ENCODE measurements at regions not wholly inside any gene's neighbourhood (a gene's known extent, or its start where the extent isn't known, plus 50 kb on each side); places are given as distances from the start of the nearest gene placed in this dataset.
"Not testable (repeated sequence)": the region's sequence is repeated elsewhere in the genome, so short reads cannot be mapped to it uniquely, and the experiment has no call there.

DNA sequence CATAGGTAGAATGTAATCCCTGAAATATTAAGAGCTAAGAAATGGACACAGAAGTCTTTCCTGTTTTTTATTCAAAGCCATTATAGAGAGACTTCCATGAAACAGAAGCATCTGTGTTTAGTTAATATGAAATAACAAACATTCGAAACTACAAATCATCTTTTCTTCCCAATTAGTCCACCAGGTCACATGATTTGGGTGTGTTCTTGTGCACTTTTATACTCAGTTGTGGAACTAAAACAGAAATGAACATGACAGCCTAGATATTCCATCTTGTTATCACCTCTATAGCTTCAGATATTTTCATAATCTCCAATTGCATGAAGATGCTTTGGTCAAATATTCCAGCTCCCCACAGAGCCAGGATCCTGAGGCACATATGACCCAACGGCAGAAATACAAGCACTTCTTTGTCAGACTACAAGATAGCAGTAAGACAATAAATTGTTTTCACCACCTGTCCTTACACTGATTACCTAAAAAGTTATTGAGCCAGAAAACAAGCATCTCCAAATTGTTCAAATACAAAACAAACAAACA lies 116.8 kb upstream of the BEND6 start:
- no peak for DNase-seq

DNA sequence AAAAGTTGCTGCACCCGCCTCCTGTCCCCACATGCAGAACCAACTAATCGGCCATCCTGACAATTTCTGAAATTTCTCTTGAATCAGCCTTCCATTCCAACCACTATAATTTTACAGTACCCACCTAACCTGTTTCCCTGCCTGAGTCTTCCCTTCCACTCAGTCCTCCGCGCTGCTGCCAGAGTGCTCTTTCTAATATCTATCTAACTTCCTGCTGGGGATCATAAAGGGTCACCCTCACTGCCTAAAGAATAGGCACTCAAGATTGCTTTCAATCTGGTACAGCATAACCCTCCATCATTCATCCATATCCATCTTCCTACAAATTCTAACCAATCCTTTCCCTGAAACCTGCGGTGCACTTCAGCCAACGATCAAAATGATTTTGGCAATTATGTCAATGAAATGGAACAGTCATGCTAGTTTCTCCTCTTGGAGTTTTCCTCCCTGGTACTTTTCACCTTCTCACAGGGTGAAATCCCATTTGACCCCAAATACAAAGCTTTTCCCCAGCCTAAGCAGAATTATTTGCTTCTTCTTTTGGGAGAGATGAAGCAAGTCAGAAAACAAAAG lies 117.5 kb upstream of the BEND6 start:
- DNase-seq, result no peak

DNA sequence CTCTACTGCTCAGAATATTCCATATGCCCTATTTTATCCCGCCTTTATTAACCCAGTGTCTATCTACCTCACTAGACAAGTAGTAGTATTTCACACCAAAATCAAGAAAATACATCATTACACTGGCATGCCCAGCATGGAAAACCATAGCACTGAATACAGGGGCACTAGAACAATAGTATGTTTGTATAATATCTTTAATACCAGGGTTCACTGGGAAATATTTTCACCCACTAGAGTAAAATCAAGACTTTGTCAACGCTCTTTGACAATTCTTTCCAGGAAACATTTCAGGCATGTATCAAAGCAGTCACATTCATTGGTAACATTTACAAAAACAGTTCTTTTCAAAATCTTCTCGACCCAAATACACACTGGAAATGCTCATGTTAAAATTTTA lies 119.3 kb upstream of the BEND6 start:
- DNase-seq, result no peak

DNA sequence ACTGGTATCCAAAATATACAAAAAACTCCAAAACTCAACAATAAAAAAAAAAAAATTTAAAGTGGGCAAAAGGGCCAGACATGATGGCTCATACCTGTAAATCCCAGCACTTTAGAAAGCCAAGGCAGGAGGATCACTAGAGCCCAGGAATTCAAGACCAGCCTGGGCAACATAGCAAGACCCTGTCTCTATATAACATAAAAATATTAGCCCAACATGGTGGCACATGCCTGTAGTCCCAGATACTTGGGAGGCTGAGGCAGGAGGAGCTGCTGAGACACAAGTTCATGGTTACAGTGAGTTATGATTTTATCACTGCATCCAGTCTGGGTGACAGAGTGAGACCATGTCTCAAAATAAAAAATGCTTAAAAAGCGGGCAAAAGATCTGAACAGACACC lies 121.0 kb upstream of the BEND6 start:
- no peak for DNase-seq

DNA sequence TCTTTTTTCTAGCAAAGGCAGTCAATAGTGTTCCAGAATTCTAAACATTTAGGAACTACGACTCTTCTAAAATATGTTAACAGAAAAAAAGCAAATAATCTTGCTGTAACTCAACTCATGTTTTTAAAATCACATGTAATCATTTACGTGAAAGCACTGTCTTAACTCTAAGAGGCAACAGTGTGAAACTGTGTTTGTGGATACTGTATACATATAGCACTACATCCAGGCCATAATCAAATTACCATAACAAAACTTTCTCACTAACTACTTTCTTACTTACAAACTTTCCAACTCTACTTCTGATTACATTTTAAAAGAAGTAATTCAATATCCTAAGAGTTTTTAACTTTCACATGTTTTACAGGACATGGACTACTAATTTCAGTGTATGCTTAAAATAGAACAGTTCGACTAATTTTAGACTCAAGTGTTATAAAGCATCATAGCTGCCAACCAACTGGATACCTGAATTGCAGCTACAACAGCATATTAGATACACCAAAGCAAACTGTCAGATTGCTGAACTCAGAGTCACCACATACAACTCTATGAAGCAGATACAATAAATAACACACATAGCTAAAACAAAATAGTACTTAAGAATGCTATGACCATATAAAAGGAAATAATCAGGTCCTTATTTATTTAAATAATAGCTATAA lies 121.6 kb upstream of the BEND6 start:
- no peak for DNase-seq

DNA sequence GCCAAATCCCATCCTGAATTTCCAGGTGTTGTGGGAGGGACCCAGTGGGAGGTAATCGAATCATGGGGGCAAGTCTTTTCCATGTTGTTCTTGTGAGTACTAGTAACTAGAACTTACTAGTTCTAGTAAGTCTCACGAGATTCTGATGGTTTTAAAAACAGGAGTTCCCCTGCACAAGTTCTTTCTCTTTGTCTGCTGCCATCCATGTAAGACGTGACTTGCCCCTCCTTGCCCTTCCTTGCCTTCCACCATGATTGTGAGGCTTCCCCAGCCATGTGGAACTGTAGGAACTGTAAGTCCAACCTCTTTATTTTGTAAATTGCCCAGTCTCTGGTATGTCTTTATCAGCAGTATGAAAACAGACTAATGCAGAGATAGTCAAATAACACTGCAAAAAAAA lies 122.7 kb upstream of the BEND6 start:
- DNase-seq, result no peak

DNA sequence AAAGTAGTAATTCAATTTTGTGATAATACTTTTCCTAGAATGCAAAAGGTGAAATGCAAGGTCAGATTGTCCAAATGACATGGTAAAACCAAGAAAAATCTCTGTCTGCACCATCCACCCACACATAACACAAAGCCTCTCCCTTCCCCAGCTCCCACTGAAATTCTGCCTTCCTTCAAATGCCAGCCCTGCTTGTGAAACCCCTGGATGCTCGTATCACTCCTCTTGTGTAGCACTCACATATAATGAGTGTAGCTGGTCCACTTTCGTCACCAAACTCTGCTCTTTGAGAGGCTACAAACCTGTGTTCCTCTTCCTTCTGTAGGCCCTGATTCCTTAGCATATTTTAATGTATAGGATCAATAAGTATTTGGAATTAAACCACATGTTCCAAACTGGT lies 123.6 kb upstream of the BEND6 start:
- DNase-seq, result no peak

DNA sequence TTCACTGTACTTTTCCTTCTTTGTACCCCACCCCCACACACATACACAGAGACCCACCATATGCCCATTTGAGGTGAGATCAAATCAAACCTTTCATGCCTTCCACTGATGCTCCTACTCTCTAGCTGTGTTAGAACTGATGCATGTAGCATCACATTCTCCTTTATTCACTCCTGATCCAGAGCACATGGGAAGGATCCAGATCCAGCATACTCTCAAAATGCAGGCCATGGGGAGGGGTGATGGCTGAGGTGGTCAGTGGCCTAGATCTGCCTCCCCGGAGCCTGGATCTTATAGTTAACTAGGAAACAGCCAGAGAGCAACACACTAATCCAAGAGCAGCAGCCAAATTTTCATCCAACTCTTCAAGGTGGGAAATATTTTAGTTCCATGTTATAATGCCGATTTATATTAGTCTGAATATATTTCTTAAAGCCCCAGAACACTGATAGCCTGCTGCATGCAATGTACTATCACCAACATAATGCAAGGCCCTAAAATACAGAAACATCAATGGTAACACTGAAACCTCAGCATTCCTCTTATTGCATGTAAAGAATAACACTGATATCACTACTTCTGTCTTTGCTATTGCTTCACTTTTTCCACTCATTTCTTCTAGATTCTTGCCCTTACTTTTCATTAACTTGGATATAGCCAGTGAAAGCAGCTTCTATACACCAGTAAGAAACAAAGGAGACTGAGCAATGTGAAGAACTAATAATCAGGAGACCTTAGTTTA lies 126.8 kb upstream of the BEND6 start:
- DNase-seq, result no peak

DNA sequence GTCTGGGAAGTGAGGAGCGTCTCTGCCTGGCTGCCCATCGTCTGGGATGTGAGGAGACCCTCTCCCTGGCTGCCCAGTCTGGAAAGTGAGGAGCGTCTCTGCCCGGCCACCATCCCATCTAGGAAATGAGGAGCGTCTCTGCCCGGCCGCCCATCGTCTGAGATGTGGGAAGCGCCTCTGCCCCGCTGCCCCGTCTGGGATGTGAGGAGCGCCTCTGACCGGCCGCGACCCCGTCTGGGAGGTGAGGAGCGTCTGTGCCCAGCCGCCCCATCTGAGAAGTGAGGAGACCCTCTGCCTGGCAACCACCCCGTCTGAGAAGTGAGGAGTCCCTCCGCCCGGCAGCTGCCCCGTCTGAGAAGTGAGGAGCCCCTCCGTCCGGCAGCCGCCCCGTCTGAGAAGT lies 130.5 kb upstream of the BEND6 start:
- DNase-seq, result not testable (repeated sequence)

DNA sequence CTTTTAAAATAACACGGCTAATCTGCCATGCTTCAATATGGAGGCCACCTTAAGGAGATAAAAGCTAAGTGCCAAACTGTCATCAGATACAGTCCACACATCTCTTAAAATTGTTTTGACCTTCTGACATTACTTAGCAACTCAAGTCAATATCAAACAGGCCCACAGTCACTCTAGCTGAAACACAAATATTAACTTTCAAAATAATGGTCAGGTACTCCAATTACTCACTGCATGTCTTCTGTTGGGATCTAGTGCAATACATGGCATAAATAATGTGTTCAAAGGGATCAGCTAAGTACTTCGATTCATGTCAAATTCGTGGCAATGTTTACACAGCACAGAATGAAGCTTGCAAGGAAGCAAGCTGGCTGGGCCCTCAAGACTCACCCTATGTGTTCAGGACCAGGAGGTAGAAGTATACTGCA lies 133.9 kb upstream of the BEND6 start:
- no peak for DNase-seq

DNA sequence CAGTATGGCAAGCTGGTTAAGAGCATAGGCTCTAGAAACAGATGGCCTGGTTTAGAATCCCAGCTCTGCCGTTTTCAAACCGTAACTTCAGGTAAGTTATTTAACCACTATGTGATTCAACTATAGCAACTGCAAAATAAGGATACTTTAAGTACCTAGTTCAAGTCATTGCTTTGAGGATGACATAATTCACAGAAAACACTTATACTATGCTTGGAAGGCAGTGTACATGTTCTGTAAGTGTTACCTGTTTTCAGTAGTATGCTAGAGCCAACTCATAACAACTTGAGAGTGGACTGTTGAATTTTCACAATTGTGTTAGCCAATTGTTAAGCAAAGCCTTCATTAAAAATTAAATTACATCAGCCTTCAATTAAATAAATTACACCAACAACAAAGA lies 134.8 kb upstream of the BEND6 start:
- no peak for DNase-seq

DNA sequence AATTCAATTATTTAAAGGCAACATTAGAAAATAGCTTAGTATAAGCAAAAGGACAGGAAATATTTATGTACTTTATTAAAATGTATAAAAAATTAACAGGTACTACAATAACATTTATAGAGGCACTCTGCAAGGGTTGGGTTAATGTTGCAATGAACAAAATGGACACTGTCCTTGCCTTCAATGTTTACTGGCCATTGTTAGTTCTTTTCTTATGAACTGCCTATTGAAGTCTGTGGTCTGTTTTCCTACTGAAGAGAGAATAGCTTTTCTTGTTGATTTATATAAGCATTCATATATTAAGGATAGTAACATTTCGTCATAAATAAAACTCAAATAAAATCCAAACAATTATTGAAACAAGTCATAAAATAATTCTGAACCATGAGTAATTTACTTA lies 135.3 kb upstream of the BEND6 start:
- DNase-seq, result no peak

DNA sequence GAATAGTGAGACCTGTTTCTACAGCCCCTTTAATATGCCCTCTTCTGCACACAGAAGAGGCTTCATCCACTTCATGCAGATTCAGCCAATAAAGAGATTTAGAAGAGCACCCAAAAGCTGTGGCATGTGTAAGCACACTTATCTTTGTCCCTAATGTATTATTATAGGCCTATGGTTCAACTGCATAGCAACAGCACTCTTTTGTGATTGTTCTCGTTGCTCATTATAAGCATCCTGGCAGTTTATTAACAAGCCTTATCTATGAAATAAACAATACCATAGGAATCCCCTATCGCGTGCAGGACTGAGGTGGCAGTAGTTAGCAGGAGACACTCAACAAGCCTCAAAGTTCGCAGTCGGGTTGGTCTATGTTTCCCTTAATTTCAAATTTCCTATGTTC lies 138.5 kb upstream of the BEND6 start:
- no peak for DNase-seq

DNA sequence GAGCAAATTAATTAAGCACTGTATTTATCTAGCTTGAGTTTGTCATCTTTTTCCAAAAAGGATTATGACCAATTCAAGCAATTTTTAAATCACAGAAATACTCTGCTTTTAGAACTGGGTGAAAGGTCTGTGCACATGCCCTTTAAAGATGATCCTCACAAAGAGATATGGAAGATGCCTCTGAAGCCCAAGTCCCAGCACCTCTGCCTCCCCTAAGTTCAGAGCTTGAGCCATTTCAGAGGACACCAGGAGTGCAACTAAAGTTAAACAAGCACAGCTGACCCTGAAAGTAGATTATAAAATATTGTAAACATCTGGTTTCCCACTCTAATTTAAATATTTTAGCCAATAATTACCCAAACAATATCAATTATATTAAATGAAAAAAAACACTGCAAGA lies 139.5 kb upstream of the BEND6 start:
- DNase-seq, result no peak

DNA sequence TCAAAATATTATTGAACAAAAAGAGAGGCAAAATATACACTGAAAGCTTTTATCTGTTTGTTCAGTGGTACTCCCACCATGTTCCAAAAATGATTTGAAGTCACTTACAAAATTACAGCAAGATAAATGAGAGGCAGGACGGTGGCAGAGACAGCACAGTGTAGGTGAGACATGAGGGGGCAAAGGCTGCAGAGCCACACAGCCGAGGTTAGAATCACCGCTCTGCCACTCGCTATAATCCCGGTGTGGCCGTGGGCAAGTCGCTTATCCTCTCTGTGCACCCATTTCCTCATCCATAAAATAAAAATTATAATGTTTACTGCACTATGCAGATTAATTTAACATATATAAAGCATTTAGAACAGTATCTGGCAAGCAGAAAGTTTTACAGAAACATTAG lies 140.1 kb upstream of the BEND6 start:
- no peak for DNase-seq

DNA sequence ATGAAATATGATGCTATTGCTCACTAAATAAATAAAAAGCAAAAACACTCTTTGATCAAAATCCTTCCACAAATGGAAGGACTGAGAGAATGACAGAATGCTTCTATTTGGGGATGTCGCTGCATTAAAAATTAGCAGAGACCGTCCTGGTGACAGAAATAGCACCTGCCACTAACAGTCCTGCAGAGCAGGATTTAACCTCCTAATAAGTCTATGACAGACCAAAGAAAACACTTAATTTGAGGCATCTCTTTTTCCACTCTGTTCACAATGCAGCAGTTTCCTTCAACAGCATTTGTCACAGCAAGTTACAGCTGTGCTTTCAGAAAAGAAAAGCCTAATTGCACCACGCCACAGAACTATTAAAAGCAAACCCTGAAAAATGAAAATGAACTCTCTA lies 140.6 kb upstream of the BEND6 start:
- DNase-seq, result no peak

DNA sequence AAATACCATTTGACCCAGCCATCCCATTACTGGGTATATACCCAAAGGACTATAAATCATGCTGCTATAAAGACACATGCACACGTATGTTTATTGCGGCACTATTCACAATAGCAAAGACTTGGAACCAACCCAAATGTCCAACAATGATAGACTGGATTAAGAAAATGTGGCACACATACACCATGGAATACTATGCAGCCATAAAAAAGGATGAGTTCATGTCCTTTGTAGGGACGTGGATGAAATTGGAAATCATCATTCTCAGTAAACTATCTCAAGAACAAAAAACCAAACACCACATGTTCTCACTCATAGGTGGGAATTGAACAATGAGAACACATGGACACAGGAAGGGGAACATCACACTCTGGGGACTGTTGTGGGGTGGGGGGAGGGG lies 142.1 kb upstream of the BEND6 start:
- not testable (repeated sequence) for DNase-seq

DNA sequence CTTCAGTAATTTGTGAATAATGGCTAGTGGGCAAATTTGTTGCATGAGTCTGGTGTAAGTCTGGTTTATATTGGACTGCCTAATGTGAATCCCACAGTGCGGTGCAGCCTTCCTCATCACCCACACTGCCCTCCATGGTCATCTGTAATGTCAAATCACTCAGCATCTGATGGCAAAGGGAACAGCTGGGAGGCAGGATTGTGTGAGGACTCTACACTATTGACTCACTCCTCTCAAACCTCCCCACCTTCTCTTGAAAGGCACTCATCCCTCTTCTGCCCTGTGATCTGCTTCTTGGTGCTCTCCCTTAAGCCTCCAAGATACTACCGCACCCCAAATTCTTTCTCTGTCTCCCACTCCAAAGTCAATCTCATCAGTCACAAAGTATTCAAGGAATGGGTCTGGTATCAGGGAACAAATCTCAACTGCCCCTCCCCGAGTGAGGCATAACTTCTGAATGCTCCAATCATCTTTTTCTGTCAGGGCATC lies 146.0 kb upstream of the BEND6 start:
- no peak for DNase-seq

DNA sequence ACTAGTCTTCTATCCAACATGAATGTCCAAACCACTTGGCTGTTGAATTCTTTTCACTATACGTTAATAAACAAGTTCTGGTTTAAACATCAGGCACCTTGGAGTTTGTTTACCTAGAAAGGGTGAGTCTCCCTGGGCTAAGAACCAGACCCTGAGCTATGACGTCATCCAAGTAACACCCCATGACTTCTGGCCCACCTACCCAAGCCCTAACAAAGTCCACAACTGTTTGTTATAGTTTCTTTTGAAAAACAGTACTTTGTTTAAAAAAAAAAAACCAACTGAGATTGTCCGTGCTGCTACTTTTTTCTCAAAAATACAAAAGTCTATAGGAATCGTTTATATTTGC lies 146.9 kb upstream of the BEND6 start:
- no peak for DNase-seq

DNA sequence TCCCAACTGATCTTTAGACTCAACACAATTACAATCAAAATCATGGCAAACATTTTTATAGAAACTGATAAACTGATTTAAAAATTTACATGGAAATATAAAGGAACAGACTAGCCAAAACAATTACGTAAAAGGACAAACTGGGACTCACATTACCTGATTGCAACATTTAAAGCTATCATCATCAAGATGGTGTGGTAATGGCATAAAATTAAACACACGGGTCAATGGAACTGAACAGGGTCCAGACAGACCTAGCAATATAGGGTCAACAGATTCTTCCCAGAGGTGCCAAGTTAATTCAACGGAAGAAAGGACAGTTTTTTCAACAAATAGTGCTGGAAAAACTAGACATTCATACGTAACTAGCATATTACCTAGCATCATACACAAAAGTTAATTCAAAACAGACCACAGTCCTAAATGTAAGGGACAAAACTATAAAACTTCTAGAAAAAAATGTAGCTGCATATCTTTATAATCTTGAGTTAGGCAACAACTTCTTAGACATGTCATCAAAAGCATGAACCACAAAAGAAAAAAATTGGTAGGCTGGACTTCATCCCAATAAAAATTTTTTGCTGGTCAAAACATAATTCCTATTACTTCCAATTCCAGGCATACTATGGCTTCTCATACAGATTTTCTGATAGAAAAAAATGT lies 147.4 kb upstream of the BEND6 start:
- no peak for DNase-seq

DNA sequence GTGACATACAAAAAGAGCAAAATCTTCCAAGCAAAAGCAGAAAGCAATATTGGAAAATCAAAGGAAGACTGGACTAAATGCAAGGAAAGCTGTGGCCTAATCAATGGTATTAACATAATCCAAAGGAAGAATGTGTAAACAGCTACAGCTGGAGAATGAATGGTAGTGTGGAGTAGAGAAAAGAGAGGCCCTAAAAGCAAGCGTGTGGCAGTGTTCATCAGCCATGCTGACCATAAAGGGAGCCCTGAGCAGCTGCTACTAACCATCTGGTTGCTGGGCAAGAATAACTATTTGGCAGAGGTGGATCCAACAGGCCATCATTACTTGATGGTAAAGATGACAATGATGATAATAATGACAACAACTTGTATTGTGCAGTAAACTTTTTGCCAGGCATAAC lies 148.5 kb upstream of the BEND6 start:
- DNase-seq, result no peak

DNA sequence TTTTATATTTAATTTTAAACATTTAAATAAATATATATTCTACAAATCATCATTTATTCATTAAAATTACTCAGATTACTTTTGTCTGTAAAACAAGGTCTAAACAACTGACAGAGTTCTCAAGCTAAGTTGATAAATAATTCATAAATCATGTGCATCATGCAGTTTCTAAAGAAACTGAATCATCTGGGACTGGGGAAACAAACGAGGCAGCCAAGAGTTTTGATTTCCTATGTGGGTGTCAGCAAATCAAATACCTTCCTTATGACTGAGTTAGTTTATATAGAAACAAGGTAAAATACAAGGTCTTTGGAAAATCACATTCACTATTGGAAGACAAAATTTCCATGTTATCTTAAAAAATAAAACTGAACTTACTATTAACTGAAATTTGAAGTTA lies 149.9 kb upstream of the BEND6 start:
- DNase-seq, result no peak

DNA sequence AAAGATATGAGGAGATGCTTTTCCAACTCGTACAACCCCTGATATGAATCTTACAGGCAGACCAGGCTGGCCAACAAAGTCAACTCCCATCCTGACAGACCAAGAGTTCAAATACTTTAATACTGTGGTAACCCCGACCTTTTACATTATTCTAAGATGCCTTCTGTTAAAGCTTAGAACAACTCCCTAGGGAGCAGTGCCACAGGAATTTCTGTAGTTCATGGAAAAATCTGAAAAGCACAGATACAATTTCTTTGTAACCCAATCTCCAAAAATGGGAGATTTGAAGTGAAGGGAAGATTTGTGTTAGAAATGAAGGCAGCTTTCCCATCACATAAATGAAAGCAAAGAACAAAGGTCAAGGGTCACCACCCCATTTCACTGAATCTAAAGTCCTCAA lies 151.3 kb upstream of the BEND6 start:
- no peak for DNase-seq

DNA sequence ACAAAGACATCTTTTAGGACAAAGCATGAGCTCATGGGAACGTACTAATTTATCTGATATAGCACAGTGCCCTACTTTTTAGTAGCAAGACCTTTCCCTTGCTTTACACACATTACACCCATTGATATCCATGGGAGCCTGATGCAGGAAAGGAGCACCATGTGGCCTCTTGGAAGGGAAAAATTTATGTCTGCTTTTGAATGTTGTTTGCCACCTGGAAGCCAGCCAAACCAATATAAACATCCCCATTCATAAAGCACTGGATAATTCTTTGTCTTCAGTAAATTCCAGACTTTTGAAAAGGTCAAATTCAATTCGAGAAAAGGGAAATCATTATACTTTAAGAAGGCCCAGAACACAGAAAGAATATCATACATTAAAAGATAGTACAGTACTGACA lies 152.3 kb upstream of the BEND6 start:
- DNase-seq, result no peak
